CD4-positive, alpha-beta T cell treated with Interleukin-21 for 1 hour (primary cell): ENCODE measurements at regions not wholly inside any gene's neighbourhood (a gene's known extent, or its start where the extent isn't known, plus 50 kb on each side); places are given as distances from the start of the nearest gene placed in this dataset.
A peak's percentile ranks its signal among the peaks of the same experiment; 100 is the strongest.

Experiments used
- DNase-seq: peaks from one replicate; pipeline ENCODE4 v3.0.0-alpha.2; 2020

GRCh38 chr1:225707824-225708223, 54.9 kb upstream of the ENAH start:
- DNase-seq: no peak

- no peak for DNase-seq
Measured at GRCh38 chr1:225709101-225709500, 56.2 kb upstream of the ENAH start.

- DNase-seq: no peak
Measured at GRCh38 chr1:225710804-225711203, 57.9 kb upstream of the ENAH start.

- DNase-seq: no peak
Measured at GRCh38 chr1:225711236-225711937, 58.5 kb upstream of the ENAH start.

- DNase-seq: peak; percentile 3
Measured at GRCh38 chr1:225712391-225712790, 59.5 kb upstream of the ENAH start.

- DNase-seq: no peak
Measured at GRCh38 chr1:225713281-225713680, 60.4 kb upstream of the ENAH start.

GRCh38 chr1:225720937-225721336, 56.7 kb upstream of the SRP9 start:
- DNase-seq: no peak

GRCh38 chr1:225724251-225724650, 53.4 kb upstream of the SRP9 start:
- DNase-seq: no peak
